ENCODE measurements at regions not wholly inside any gene's neighbourhood (a gene's known extent, or its start where the extent isn't known, plus 50 kb on each side); places are given as distances from the start of the nearest gene placed in this dataset.
A peak's percentile ranks its signal among the peaks of the same experiment; 100 is the strongest.

DNA sequence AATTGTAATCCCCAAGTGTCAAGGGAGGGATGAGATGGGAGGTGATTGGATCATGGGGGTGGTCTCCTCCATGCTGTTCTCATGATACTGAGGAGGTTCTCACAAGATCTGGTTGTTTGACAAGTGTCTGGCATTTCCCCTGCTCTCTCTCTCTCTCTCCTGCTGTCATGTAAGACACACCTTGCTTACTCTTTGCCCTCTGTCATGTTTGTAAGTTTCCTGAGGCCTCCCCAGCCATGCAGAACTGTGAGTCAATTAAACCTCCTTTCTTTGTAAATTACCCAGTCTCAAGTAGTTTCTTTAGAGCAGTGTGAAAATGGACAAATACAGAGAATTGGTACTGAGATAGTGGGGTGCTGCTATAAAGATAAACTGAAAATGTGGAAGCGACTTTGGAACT lies 207.9 kb downstream of the HINT1 start:
- H3K27me3 Mint-ChIP-seq (ENCODE audit: insufficient read depth): no peaks in the 10 kb centered on the region

DNA sequence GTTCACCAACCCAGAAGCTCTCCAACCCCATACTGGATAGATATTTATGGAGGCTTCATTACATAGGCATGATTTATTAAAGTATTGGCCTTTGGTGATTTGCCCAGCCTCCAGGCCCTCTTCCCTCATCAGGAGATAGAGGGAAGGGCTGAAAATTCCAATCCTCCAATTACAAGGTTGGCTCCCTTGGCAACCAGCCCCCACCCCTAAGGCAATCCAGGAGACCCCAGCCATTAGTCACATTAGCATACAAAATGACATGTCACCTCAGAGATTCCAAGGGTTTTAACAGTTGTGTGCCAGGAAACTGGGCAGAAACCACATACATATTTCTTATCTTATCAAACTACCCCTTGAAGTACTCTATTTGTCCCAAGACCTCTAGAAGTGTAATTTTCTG lies 210.0 kb downstream of the HINT1 start:
- no peaks in the 10 kb centered on the region for H3K27me3 ChIP-seq (ENCODE audit: control insufficient read depth, insufficient read depth, low read length, poor library complexity, severe bottlenecking)
- H3K36me3 Mint-ChIP-seq (ENCODE audit: low read depth): no peaks in the 10 kb centered on the region
- peak overlapping the region; percentile 53 for H3K4me3 ChIP-seq (ENCODE audit: low read length)
- peak overlapping the region; percentile 32 for H3K27ac Mint-ChIP-seq
- DNase-seq: no peak
- no peak for TF ChIP-seq CTCF (conservative IDR thresholded peaks at IDR 0.05)
- H3K27me3 Mint-ChIP-seq (ENCODE audit: insufficient read depth): peaks cover 5% of the 10 kb centered on the region
- no peak overlapping the region for H3K9ac ChIP-seq (ENCODE audit: extremely low read depth, low read length, poor library complexity, severe bottlenecking)
- no peak overlapping the region for H3K27ac ChIP-seq (ENCODE audit: low read depth, low read length)
- H3K9me3 Mint-ChIP-seq: peaks cover 4% of the 10 kb centered on the region
- H3K4me3 Mint-ChIP-seq: no peak overlapping the region
- H3K36me3 ChIP-seq (ENCODE audit: control insufficient read depth, insufficient read depth, low read length): no peaks in the 10 kb centered on the region
- H3K9me3 ChIP-seq (ENCODE audit: control insufficient read depth, low read length): peaks cover 5% of the 10 kb centered on the region
- peaks cover 9% of the 10 kb centered on the region for H3K4me1 ChIP-seq (ENCODE audit: control insufficient read depth, insufficient read depth, low read length)
- H3K4me1 Mint-ChIP-seq: peaks cover 34% of the 10 kb centered on the region

More for the DNA sequence above, 207.9 kb downstream of the HINT1 start:
- H3K4me1 ChIP-seq (ENCODE audit: control insufficient read depth, insufficient read depth, low read length): peaks cover 9% of the 10 kb centered on the region
- no peak for DNase-seq
- 80 to 93% methylated on average over 1 of the region's 1 CpG for WGBS, 2 experiments (ENCODE audit: insufficient coverage in 1 of 2, insufficient read length in 1 of 2)
- no peak overlapping the region for H3K4me3 Mint-ChIP-seq
- peaks cover 12% of the 10 kb centered on the region for H3K9me3 ChIP-seq (ENCODE audit: control insufficient read depth, low read length)
- peaks cover 18% of the 10 kb centered on the region for H3K9me3 Mint-ChIP-seq
- H3K36me3 Mint-ChIP-seq (ENCODE audit: low read depth): no peaks in the 10 kb centered on the region
- H3K27ac ChIP-seq (ENCODE audit: low read depth, low read length): no peak overlapping the region
- no peaks in the 10 kb centered on the region for H3K36me3 ChIP-seq (ENCODE audit: control insufficient read depth, insufficient read depth, low read length)
- no peak overlapping the region for H3K4me3 ChIP-seq (ENCODE audit: low read length)
- H3K9ac ChIP-seq (ENCODE audit: extremely low read depth, low read length, poor library complexity, severe bottlenecking): no peak overlapping the region
- peaks cover 34% of the 10 kb centered on the region for H3K4me1 Mint-ChIP-seq
- TF ChIP-seq CTCF (conservative IDR thresholded peaks at IDR 0.05): no peak
- H3K27ac Mint-ChIP-seq: no peak overlapping the region
- no peaks in the 10 kb centered on the region for H3K27me3 ChIP-seq (ENCODE audit: control insufficient read depth, insufficient read depth, low read length, poor library complexity, severe bottlenecking)

DNA sequence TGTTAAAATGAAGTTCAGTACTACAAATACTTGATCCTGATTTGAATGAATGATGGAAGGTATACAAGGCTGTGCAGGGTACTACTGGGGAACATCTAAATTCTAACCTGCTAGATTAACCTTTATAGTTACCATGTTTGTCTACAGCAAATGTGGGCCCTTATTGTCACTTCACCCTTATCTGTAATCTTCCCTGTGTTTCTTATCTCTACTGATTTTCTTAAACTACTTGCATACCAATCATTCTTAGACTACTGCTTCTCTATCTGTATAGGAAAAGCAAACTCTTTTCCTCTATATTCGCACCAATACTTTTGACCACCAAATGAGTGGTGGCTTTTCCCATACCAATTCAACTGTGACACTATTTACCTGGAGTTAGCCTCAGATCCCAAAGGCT lies 210.7 kb downstream of the HINT1 start:
- Mint-ChIP-seq H3K27ac (peak overlapping the region; percentile 32), H3K27me3 (ENCODE audit: insufficient read depth) (peaks cover 5% of the 10 kb centered on the region), H3K4me1 (peaks cover 32% of the 10 kb centered on the region), H3K9me3 (no peaks in the 10 kb centered on the region), H3K4me3 (no peak overlapping the region), H3K36me3 (ENCODE audit: low read depth) (no peaks in the 10 kb centered on the region)
- Histone ChIP-seq H3K4me3 (ENCODE audit: low read length) (peak overlapping the region; percentile 53), H3K27me3 (ENCODE audit: control insufficient read depth, insufficient read depth, low read length, poor library complexity, severe bottlenecking) (no peaks in the 10 kb centered on the region), H3K4me1 (ENCODE audit: control insufficient read depth, insufficient read depth, low read length) (peaks cover 9% of the 10 kb centered on the region), H3K27ac (ENCODE audit: low read depth, low read length) (no peak overlapping the region), H3K36me3 (ENCODE audit: control insufficient read depth, insufficient read depth, low read length) (no peaks in the 10 kb centered on the region), H3K9me3 (ENCODE audit: control insufficient read depth, low read length) (no peaks in the 10 kb centered on the region), H3K9ac (ENCODE audit: extremely low read depth, low read length, poor library complexity, severe bottlenecking) (no peak overlapping the region)
- TF ChIP-seq CTCF (conservative IDR thresholded peaks at IDR 0.05): no peak
- DNase-seq: no peak
- 70 to 86% methylated on average over 1 of the region's 1 CpG for WGBS, 2 experiments (ENCODE audit: insufficient coverage in 1 of 2, insufficient read length in 1 of 2)

All from endodermal cell (in vitro differentiated cells).